ENCODE measurements at regions not wholly inside any gene's neighbourhood (a gene's known extent, or its start where the extent isn't known, plus 50 kb on each side); places are given as distances from the start of the nearest gene placed in this dataset.
"Not testable (repeated sequence)": the region's sequence is repeated elsewhere in the genome, so short reads cannot be mapped to it uniquely, and the experiment has no call there.

- no peak for DNase-seq (ENCODE audit: low read depth)
Observed at GRCh38 chr6:152811785-152812184, 61.2 kb downstream of the VIP start.

- DNase-seq (ENCODE audit: low read depth), result no peak
Observed at GRCh38 chr6:152815230-152815872, 64.8 kb downstream of the VIP start.

GRCh38 chr6:152816055-152816454, 65.5 kb downstream of the VIP start:
- no peak for DNase-seq (ENCODE audit: low read depth)

- DNase-seq (ENCODE audit: low read depth), result no peak
Observed at GRCh38 chr6:152821525-152821924, 70.9 kb downstream of the VIP start.

DNA sequence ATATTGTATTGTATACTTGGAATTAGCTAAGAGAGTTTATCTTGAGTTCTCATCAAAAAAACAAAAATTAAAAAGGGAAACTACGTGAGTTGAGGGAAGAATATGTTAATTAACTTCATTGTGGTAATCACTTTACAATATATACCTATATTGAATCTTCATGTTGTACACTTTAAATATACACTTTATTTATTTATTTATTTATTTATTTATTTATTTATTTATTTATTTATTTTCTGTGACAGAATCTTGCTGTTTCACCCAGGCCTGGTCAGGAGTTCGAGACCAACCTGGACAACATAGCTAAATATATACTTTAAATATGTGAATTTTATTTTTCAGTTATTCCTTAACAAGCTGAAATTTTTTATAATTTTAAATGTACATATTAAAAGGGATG, 74.1 kb downstream of the VIP start:
- no peak for DNase-seq (ENCODE audit: low read depth)

DNA sequence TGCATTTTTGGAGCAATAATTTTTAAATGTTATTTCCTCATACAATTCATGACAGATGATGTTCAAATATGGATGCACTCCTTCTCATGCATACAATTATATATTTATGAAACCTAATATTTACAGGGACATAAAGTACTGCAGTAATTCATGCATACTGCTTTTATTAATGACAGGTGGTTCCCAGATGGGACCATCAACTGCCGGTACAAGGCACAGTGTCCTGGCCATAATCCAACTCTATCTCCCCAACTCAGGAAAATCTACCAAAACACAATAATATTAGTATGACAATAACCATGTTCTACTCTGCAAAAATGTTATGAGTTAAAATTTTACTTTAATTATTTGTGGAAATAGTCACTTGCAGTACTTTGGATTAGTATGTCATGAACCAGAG, 77.8 kb downstream of the VIP start:
- DNase-seq (ENCODE audit: low read depth), result no peak

DNA sequence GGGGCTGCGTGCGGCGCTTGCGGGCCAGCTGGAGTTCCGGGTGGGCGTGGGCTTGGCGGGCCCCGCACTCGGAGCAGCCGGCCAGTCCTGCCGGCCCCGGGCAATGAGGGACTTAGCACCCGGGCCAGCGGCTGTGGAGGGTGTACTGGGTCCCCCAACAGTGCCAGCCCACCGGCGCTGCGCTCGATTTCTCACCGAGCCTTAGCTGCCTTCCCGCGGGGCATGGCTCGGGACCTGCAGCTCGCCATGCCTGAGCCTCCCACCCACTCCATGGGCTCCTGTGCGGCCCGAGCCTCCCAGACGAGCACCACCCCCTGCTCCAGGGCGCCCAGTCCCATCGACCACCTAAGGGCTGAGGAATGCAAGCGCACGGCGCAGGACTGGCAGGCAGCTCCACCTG, 83.8 kb downstream of the VIP start:
- DNase-seq (ENCODE audit: low read depth), result not testable (repeated sequence)

DNA sequence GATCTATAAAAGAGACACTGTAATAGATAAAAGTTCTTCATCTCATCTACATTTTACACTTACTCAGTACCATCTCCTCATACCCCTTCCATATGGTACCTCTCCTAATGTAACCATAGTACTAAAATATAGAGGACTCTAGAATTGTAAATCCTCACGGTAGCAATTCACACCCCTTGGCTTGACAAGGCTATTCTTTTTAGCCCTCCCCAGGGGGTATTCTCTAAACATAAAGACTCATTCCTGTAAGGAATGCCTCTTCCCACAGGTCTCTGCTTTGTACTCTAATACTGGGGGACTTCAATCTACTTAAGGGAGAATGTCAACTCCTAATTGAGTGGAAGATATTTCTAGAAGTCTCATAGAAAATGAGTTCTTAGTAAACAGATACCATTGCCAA, 85.9 kb downstream of the VIP start:
- no peak for DNase-seq (ENCODE audit: low read depth)

DNA sequence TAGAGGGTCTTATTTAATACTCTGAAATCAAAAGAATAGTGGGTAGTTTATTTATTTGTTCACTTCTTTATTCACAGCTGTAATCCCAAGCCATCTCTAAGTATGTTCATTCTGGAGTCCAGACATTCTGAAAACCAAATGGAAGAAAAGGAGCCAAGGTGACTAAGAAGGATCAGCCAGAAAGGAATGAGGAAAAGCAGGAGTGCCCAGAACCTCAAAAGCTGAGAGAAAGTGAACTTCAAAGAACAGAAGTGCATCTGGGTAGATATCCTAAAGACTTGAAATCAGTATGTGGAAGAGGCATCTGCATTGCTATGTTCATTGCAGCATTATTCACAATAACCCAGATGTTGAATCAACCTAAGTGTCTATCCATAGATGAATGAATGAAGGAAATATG, 94.8 kb downstream of the VIP start:
- no peak for DNase-seq (ENCODE audit: low read depth)

DNA sequence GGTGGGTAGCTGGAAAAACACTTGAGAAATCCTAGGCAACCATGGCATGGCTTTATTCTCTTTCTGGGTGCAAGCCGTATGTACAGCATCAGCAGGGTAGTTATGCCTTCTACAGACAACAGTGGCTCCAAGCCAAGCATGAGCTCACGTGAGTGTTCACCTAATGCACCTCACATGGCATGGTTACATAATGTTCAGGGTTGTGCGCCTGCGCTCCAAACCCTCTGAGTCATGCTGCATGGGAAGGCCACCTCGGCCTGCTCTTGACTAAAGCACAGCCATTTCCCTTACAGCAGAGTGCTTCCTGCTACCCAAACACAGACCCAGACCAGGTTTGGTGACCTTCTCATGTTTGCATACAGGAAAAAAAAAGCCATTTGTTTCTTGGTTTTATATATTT, 96.2 kb downstream of the VIP start:
- DNase-seq (ENCODE audit: low read depth), result no peak

- no peak for DNase-seq (ENCODE audit: low read depth)
Observed at GRCh38 chr6:152848919-152849318, 98.3 kb downstream of the VIP start.

- no peak for DNase-seq (ENCODE audit: low read depth)
Observed at GRCh38 chr6:152854086-152854795, 103.6 kb downstream of the VIP start.

DNA sequence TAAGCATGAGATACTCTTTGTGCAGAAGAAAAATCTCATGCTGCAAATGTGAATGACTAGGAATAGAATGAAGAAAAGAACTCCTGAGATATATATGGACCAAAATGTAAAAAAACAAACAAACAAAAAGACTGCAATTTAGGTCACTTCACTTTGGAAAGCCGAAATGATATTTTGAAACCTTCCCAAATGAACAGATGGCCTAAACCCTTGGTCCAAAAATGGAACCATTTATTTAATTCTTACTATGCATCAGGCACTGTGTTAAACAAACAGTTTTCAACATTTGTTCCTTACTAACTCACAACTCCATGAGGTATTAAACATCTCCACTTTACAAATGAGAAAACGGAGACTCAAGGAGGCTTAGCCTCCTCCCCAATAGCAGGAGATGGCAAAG, 107.5 kb downstream of the VIP start:
- no peak for DNase-seq (ENCODE audit: low read depth)

DNA sequence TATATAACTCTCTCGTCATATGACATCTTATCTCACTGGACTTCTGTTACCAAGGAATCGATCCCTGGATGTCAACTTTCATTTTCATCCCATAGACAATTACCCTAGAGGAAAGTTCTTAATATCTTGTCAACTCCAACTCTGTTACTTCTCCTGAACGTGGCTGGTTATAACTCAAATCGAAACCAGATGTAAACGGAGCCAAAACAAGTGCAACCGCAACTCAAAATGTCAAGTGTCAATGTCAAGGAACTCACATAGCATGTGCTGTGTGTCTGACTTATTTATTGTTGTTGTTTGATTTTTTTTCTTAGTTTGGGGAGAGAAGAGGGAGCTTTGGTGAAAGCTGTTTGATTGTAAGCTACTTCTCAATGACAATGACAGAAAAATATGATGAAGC, 108.6 kb downstream of the VIP start:
- no peak for DNase-seq (ENCODE audit: low read depth)

DNA sequence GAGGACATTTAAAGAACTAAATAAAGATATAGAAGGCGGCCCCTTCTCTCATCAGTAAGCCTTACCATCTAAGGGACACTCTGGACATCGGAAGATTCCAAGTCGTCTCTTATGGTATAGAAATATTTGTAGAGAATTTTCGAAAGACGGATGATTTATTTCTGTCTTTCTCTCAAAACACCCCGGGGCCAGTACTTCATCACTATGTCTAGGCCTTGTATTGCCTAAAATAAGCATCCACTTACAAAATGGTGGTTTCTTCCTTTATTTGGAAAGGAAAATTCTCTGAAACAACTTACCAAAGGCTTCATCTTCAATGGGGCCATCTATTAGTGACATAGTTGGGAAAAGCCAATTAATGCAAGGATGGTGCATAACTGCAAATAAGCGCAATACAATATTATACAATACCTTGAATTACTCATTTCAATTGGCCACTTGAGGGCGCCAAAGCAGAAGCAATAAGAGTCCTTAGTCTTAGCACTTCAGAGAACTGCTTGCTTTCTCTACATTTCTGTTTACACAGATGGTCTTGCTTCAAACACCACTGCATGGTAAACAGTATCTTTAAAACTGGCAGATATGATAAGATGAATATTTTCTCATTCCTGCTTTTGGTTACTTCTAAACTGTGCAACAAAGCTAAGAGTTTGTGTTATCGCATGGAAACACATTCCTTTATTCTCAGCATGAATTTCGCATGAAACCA, 113.2 kb downstream of the VIP start:
- DNase-seq (ENCODE audit: low read depth), result peak; percentile 50

GRCh38 chr6:152874267-152874666, 108.6 kb downstream of the FBXO5 start:
- no peak for DNase-seq (ENCODE audit: low read depth)

GRCh38 chr6:152874846-152875568, 107.8 kb downstream of the FBXO5 start:
- DNase-seq (ENCODE audit: low read depth), result no peak

DNA sequence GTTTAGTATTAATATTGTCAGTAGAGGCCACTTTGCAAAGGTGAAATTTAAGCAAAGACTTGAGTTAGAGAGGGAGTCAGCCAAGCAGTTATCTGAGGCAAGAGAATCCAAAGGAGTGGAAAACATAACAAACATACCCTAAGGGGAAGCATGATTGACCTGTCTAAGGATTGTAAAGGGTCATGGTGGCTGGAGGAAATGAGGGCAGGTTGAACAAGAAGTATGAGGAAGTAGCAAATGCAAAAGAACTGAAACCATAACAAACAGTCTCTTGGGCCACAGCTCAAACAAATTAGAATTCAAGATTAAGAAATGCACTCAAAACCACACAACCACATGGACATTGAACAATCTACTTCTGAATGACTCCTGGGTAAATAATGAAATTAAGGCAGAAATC, 103.2 kb downstream of the FBXO5 start:
- DNase-seq (ENCODE audit: low read depth), result no peak

- DNase-seq (ENCODE audit: low read depth), result no peak
Observed at GRCh38 chr6:152893187-152893586, 89.7 kb downstream of the FBXO5 start.

DNA sequence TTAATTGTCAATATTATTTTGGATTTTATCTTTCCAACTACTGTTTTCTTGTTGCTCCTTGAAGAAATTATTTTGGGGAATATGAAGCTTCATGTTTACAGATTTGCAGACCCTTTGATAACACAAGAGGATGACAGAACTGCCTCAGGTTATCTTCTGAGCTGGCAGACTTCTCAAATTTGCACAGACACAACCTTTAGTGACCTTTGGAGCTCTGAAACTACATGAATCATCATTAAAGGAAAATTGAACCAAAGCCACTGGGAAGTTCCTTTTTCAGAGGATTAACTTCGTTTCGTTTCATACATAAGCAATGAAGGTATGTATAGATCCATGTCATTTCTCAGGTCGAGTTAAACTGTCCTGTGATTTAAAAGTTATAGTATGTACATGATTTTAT, 85.9 kb downstream of the FBXO5 start:
- DNase-seq (ENCODE audit: low read depth), result no peak

- peak; percentile 28 for DNase-seq (ENCODE audit: low read depth)
Observed at GRCh38 chr6:152897807-152898399, 84.9 kb downstream of the FBXO5 start.

- DNase-seq (ENCODE audit: low read depth), result no peak
Observed at GRCh38 chr6:152904678-152905077, 78.2 kb downstream of the FBXO5 start.

All from stimulated activated CD4-positive, alpha-beta T cell treated with anti-CD3 and anti-CD28 coated beads, Interleukin-2, amount 100 ng/mL, for 4 hours (primary cell).